BE2C (cell line): ENCODE measurements at regions not wholly inside any gene's neighbourhood (a gene's known extent, or its start where the extent isn't known, plus 50 kb on each side); places are given as distances from the start of the nearest gene placed in this dataset.

Experiments used
- DNase-seq: peaks from one replicate; pipeline ENCODE4 v3.0.0-alpha.2; 2020
- H3K27me3 ChIP-seq: fragments of 250-450 bp; sonication (Bioruptor Pico); 2 replicates; pipeline ENCODE4 v1.5.1; 2020; ENCODE audit warnings: mild to moderate bottlenecking
- H3K36me3 ChIP-seq: fragments of 250-450 bp; sonication (Bioruptor Pico); 2 replicates; pipeline ENCODE4 v1.5.1; 2020; ENCODE audit warnings: mild to moderate bottlenecking
- H3K4me1 ChIP-seq: fragments of 250-450 bp; sonication (Bioruptor Pico); 2 replicates; pipeline ENCODE4 v1.5.1; 2020
- H3K4me3 ChIP-seq: 2 replicates; pipeline ENCODE4 v1.5.1; 2011; ENCODE audit warnings: low read depth, low read length
- H3K9me3 ChIP-seq: fragments of 250-450 bp; sonication (Bioruptor Pico); 2 replicates; pipeline ENCODE4 v1.5.1; 2020
- TF ChIP-seq, protein P1 (sequence below): IDR thresholded peaks from 2 replicates; pipeline ENCODE4 v1.5.1; 2012; ENCODE audit warnings: mild to moderate bottlenecking, low read depth, low read length

DNA sequence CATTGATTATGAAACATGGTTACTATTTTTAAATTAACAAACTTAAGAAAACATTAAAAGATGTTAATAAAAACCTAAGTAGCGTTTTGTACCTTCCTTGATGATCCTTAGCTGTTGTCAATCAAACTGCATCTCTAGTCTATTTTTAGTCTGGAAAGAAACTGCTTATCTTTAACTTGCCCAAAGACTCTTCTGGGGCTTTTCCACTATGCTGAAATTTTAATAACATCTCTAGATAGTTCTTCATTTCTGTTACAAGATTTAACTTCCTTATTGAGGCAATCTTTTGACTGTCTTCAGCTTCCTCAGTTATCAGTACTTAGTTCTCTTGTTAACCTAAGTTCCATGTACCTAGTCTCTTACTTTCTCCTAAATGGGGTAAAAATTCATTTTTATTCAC lies 135.9 kb upstream of the HMCN1 start:
- Histone ChIP-seq H3K27me3 (no peaks in the 10 kb centered on the region), H3K9me3 (no peaks in the 10 kb centered on the region), H3K4me1 (no peaks in the 10 kb centered on the region), H3K36me3 (no peaks in the 10 kb centered on the region), H3K4me3 (no peak overlapping the region)
- DNase-seq: no peak
- TF ChIP-seq, protein P1, sequence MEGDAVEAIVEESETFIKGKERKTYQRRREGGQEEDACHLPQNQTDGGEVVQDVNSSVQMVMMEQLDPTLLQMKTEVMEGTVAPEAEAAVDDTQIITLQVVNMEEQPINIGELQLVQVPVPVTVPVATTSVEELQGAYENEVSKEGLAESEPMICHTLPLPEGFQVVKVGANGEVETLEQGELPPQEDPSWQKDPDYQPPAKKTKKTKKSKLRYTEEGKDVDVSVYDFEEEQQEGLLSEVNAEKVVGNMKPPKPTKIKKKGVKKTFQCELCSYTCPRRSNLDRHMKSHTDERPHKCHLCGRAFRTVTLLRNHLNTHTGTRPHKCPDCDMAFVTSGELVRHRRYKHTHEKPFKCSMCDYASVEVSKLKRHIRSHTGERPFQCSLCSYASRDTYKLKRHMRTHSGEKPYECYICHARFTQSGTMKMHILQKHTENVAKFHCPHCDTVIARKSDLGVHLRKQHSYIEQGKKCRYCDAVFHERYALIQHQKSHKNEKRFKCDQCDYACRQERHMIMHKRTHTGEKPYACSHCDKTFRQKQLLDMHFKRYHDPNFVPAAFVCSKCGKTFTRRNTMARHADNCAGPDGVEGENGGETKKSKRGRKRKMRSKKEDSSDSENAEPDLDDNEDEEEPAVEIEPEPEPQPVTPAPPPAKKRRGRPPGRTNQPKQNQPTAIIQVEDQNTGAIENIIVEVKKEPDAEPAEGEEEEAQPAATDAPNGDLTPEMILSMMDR: no peak

DNA sequence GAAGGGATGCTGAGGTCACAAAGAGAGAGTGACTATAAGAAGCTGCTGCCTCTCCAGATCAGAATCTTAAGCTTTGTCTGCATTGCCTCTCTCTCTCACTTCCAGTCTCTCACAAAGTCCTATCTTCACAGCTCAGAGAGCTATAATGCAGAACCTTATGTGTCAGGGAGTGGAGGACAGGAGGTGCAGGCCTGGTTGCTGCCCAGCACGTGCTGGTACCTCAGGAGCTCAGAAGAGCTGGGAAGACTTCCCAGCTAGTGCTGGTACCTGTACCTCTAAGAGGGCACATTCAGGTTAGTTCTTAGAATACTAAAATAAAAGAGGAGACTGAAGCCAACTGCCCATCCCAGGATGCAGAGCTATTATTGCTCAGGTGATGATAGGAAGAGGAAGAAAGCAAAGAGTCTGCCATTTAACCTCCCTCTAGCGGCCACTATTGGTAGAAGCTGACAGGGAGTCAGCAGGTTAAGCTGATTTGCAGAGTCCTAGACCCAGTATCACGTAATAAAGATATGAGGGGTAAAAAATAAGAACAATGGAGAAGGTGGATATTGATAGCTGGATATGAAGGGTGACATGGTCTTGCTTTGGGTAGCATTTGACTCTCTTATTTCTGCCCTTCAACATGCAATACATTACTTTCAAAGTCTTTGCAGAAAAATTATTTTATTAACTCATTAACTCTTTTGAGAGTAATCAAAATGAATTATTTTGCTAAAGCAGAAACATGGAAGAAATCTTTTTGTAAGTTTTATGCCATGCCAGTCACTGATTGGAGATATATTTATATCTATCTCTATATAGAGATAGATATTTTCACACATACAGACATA lies 138.1 kb upstream of the HMCN1 start:
- no peaks in the 10 kb centered on the region for H3K4me1 ChIP-seq
- H3K4me3 ChIP-seq: no peak overlapping the region
- TF ChIP-seq, protein P1: peak; percentile 78
- peak; percentile 60 for DNase-seq
- no peaks in the 10 kb centered on the region for H3K27me3 ChIP-seq
- H3K9me3 ChIP-seq: no peaks in the 10 kb centered on the region
- no peaks in the 10 kb centered on the region for H3K36me3 ChIP-seq

DNA sequence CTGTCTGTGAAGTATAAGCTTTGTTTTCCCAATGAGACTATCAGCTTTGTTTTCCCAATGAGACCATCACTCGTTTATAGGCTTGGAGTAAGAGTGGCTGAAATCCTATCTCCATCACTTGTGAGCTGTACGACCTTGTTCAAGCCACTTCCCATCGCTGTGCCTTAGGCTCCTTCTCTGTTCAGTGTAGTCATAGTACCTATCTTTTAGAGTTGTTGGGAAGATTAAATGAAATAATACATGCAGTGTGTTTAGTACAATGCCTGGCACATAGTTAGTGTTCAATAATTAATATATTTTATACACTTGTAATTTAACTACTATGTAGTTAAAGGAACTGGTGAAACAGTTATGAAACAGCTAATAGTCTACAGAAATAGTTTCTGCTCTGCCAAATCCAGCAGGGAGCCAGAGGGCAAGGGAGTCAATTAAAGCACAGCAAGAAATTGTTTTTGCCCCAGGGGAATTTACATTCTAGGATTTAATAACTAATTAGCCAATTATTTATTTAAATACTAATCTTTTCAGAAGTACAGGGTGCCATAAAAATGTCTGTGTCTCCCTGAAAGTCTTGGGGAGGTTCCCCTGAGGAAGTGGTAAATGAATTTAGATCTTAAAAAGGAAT lies 139.3 kb upstream of the HMCN1 start:
- H3K4me3 ChIP-seq: no peak overlapping the region
- H3K4me1 ChIP-seq: no peaks in the 10 kb centered on the region
- no peaks in the 10 kb centered on the region for H3K9me3 ChIP-seq
- H3K27me3 ChIP-seq: no peaks in the 10 kb centered on the region
- H3K36me3 ChIP-seq: no peaks in the 10 kb centered on the region
- no peak for DNase-seq
- TF ChIP-seq, protein P1: no peak

DNA sequence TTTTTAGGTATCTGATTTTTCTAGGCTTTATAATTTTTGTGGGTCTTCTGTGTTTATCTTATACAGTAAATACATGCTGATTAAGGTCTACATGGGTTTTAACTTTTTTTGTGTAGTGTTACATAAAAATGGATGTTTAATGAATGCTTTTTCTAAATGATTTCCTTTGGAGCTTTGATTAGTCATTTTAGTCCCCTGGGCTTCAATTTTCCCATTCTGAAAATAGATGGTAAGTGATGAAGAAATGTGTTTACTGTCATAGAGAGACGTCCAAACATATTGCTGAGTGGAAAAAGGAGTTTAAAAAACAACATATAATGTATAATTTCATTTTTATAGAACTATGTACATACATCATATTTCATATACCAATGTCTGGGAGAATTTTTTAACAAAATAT lies 140.9 kb upstream of the HMCN1 start:
- DNase-seq: no peak
- Histone ChIP-seq H3K4me3 (no peak overlapping the region), H3K27me3 (no peaks in the 10 kb centered on the region), H3K9me3 (no peaks in the 10 kb centered on the region), H3K4me1 (no peaks in the 10 kb centered on the region), H3K36me3 (no peaks in the 10 kb centered on the region)
- TF ChIP-seq, protein P1: no peak

DNA sequence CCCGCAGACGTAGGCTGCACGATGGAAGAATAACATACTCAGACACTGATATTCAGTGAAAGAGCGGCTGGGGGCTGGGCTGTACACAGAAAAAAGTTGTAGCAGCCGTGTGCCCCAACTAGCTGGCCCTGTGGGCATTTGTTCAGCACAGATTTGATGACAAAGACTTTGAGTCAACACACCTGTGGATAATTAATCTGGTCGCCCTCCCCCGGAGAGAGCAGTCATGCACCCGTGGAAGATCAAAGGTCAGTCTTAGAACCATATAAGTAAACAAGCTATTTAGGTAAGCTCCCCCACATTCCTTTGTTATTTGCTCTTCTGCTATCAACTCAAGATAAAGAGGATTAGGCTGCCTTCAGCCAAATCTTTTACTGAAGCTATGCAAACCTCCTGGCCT lies 148.4 kb upstream of the HMCN1 start:
- no peak for DNase-seq
- Histone ChIP-seq H3K4me1 (no peaks in the 10 kb centered on the region), H3K4me3 (no peak overlapping the region), H3K9me3 (no peaks in the 10 kb centered on the region), H3K27me3 (no peaks in the 10 kb centered on the region), H3K36me3 (no peaks in the 10 kb centered on the region)
- TF ChIP-seq, protein P1: no peak
